ENCODE measurements at regions not wholly inside any gene's neighbourhood (a gene's known extent, or its start where the extent isn't known, plus 50 kb on each side); places are given as distances from the start of the nearest gene placed in this dataset.

DNA sequence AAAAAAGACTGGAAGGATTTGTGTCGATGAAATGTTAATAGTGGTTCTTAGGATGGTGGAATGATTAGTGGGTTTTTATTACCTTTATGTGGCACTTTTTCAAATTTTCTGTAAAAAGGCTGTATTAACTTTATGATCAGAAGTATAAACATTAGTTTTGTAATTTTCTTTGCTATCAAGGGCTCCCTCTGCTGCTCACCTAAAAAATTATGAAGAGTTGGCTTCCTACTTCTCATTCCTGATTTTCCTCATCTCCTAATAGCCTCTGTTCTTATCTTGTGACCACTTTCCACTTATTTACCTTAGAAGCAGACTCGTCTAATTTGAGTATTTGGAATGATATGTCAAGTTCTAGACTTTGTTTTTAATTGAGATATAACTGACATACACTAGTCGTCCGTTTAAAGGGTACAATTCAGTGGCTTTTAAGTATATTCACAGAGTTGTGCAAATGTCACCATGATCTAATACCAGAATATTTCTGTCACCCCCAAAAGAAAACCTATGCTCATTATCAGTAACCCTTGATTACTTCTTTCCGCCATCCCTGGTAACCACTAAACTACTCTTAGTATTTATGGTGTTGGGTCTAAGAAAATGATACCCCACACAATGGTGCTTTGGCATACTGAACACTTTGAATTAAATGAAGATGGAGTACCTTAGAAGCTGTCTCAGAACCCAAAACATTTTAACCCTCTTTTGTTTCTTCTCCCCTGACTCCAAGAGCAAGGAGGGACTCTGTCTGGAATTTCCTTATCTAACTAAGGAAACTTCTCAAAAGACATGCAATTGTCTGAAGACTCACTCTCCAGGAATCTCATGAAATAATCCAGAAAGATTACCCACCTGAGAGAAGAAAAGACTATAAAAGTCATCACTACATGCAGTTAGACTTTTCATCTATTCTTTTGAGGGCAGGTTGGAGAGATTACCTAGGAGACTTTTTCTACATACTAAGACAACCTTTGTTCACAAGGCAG lies 311.3 kb downstream of the DLEU7 start:
- no peak for TF ChIP-seq EZH2 (IDR thresholded peaks at IDR 0.05; ENCODE audit: borderline replicate concordance, low read depth, low read length, severe bottlenecking)
- TF ChIP-seq, protein P1, sequence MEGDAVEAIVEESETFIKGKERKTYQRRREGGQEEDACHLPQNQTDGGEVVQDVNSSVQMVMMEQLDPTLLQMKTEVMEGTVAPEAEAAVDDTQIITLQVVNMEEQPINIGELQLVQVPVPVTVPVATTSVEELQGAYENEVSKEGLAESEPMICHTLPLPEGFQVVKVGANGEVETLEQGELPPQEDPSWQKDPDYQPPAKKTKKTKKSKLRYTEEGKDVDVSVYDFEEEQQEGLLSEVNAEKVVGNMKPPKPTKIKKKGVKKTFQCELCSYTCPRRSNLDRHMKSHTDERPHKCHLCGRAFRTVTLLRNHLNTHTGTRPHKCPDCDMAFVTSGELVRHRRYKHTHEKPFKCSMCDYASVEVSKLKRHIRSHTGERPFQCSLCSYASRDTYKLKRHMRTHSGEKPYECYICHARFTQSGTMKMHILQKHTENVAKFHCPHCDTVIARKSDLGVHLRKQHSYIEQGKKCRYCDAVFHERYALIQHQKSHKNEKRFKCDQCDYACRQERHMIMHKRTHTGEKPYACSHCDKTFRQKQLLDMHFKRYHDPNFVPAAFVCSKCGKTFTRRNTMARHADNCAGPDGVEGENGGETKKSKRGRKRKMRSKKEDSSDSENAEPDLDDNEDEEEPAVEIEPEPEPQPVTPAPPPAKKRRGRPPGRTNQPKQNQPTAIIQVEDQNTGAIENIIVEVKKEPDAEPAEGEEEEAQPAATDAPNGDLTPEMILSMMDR (IDR thresholded peaks at IDR 0.05; ENCODE audit: borderline replicate concordance, extremely low read depth, low read length, poor library complexity, severe bottlenecking), result peak; percentile 64
